GM12878 (cell line): ENCODE measurements at regions not wholly inside any gene's neighbourhood (a gene's known extent, or its start where the extent isn't known, plus 50 kb on each side); places are given as distances from the start of the nearest gene placed in this dataset.

Source experiments
- ATAC-seq: fragments of 200-7000 bp; cut with Tn5 transposase; 3 replicates; pipeline ENCODE4 v1.9.1; 2020; ENCODE audit warnings: mild to moderate bottlenecking, moderate library complexity
- BruUV-seq: library from RNA; stranded (reverse); fragments of 400-500 nt; replicated peaks from 2 replicates; lab custom pipeline; 2021; lab: Mats Ljungman, UMichigan
- CTCF ChIA-PET: fragments of 300-600 bp; sonication (Branson Sonifier 250); formaldehyde crosslinking; extraction: SDS; loops from one replicate; lab custom pipeline; 2021; ENCODE audit warnings: inconsistent platforms; lab: Yijun Ruan, JAX
- POLR2A ChIA-PET: fragments of 350-600 bp; formaldehyde crosslinking; extraction: SDS; loops from one replicate; lab custom pipeline; 2021; ENCODE audit warnings: inconsistent platforms; lab: Charles Lee
- RAD21 ChIA-PET: fragments of 300-600 bp; sonication (Branson Sonifier 250); formaldehyde crosslinking; loops from one replicate; lab custom pipeline; 2023; ENCODE audit warnings: antibody characterized with exemption; ENCODE audit not compliant: unreplicated experiment; lab: Charles Lee
- SMC1A ChIA-PET: fragments of 300-600 bp; sonication (Branson Sonifier 250); formaldehyde crosslinking; loops from one replicate; lab custom pipeline; 2023; ENCODE audit not compliant: unreplicated experiment, uncharacterized antibody; lab: Charles Lee
- DNase-seq: peaks from one replicate; pipeline ENCODE4 v3.0.0-alpha.2; 2011; ENCODE audit warnings: low read depth, low spot score
- FAIRE-seq: peaks from 3 replicates; lab custom pipeline; 2011; peaks lifted over from hg19 to GRCh38; lab: Jason Lieb, UNC
- H2AFZ ChIP-seq: 2 replicates; pipeline ENCODE4 v1.6.0; 2011; ENCODE audit warnings: low read depth, low read length, control low read depth; ENCODE audit not compliant: control insufficient read depth
- H3K27ac ChIP-seq: 2 replicates; pipeline ENCODE4 v1.5.1; 2011; ENCODE audit warnings: control low read depth; ENCODE audit not compliant: control insufficient read depth, insufficient read depth
- H3K27me3 ChIP-seq, 2 experiments: replicated peaks in 1 of 2; 2 replicates each; pipeline versions ENCODE4 v1.6.0 to v1.6.1; 2011; ENCODE audit warnings: low read length in 1 of 2; ENCODE audit not compliant: control insufficient read depth in 2 of 2, insufficient read depth in 2 of 2
- H3K36me3 ChIP-seq, 2 experiments: 2 replicates each; pipeline ENCODE4 v1.5.1; 2011; ENCODE audit warnings: low read length in 1 of 2; ENCODE audit not compliant: control insufficient read depth in 2 of 2, insufficient read depth in 2 of 2
- H3K4me1 ChIP-seq: 2 replicates; pipeline ENCODE4 v1.6.1; 2011; ENCODE audit warnings: mild to moderate bottlenecking, low read length, moderate library complexity, mixed read lengths; ENCODE audit not compliant: control insufficient read depth, insufficient read depth
- H3K4me2 ChIP-seq: 2 replicates; pipeline ENCODE4 v1.6.0; 2011; ENCODE audit warnings: control low read depth; ENCODE audit not compliant: control insufficient read depth, insufficient read depth
- H3K4me3 ChIP-seq: fragments of 200-600 bp; sonication (generic); 2 replicates; pipeline ENCODE4 v1.5.1; 2016
- H3K79me2 ChIP-seq: 2 replicates; pipeline ENCODE4 v1.6.0; 2011; ENCODE audit warnings: low read length; ENCODE audit not compliant: control insufficient read depth, insufficient read depth
- H3K9ac ChIP-seq: 2 replicates; pipeline ENCODE4 v1.8.0; 2011; ENCODE audit warnings: low read length, control low read depth, mixed read lengths; ENCODE audit not compliant: control insufficient read depth, insufficient read depth
- H3K9me3 ChIP-seq: replicated peaks from 3 replicates; pipeline ENCODE4 v1.5.1; 2011; ENCODE audit warnings: mild to moderate bottlenecking, low read length; ENCODE audit not compliant: control insufficient read depth, insufficient read depth
- H4K20me1 ChIP-seq: 2 replicates; pipeline ENCODE4 v1.6.0; 2011; ENCODE audit not compliant: control insufficient read depth, insufficient read depth
- ATF7 ChIP-seq: fragments of 450-650 bp; IDR thresholded peaks from 2 replicates; pipeline ENCODE4 v1.6.1; 2016; ENCODE audit warnings: low read depth, mild to moderate bottlenecking
- CBX5 ChIP-seq: sonication (generic); IDR thresholded peaks from 2 replicates; pipeline ENCODE4 v1.6.1; 2016; ENCODE audit warnings: low read depth, moderate library complexity, mild to moderate bottlenecking, inconsistent platforms
- CREM ChIP-seq: IDR thresholded peaks from 2 replicates; pipeline ENCODE4 v1.6.1; 2014; ENCODE audit warnings: antibody characterized with exemption, low read depth
- EED ChIP-seq: sonication (generic); IDR thresholded peaks from 2 replicates; pipeline ENCODE4 v1.6.1; 2016; ENCODE audit warnings: antibody characterized with exemption, low read depth
- IKZF2 ChIP-seq, 2 experiments: fragments of 450-650 bp; IDR thresholded peaks; 2 replicates each; pipeline ENCODE4 v1.6.1; 2017; ENCODE audit warnings: mild to moderate bottlenecking in 2 of 2, moderate library complexity in 2 of 2
- JUND ChIP-seq: IDR thresholded peaks from 2 replicates; pipeline ENCODE4 v1.6.1; 2012; ENCODE audit warnings: low read depth, mild to moderate bottlenecking, low read length, improper control_type of control experiment, moderate library complexity
- KAT2A ChIP-seq: conservative IDR thresholded peaks from 2 replicates; pipeline ENCODE4 v1.6.1; 2011; ENCODE audit warnings: low read depth, low read length; ENCODE audit not compliant: control insufficient read depth
- KDM1A ChIP-seq: fragments of 200-600 bp; sonication (generic); IDR thresholded peaks from 2 replicates; pipeline ENCODE4 v1.6.1; 2016; ENCODE audit warnings: borderline replicate concordance
- MEF2A ChIP-seq: IDR thresholded peaks from 2 replicates; pipeline ENCODE4 v1.6.1; 2011; ENCODE audit warnings: low read depth, mild to moderate bottlenecking, low read length, moderate library complexity; ENCODE audit not compliant: insufficient read depth
- MEF2B ChIP-seq: fragments of 450-650 bp; IDR thresholded peaks from 2 replicates; pipeline ENCODE4 v1.6.1; 2018; ENCODE audit warnings: mild to moderate bottlenecking, moderate library complexity; ENCODE audit not compliant: partially characterized antibody, poor library complexity, severe bottlenecking
- MTA3 ChIP-seq: IDR thresholded peaks from 2 replicates; pipeline ENCODE4 v1.6.1; 2012; ENCODE audit warnings: low read length, inconsistent platforms, borderline replicate concordance
- MYC ChIP-seq: IDR thresholded peaks from 2 replicates; pipeline ENCODE4 v1.6.1; 2011; ENCODE audit warnings: mild to moderate bottlenecking, low read length, moderate library complexity, inconsistent platforms; ENCODE audit not compliant: insufficient read depth, insufficient replicate concordance, insufficient read length, severe bottlenecking
- NBN ChIP-seq: fragments of 450-650 bp; IDR thresholded peaks from 2 replicates; pipeline ENCODE4 v1.6.1; 2016
- NR2F1 ChIP-seq: fragments of 450-650 bp; conservative IDR thresholded peaks from 2 replicates; pipeline ENCODE4 v1.6.1; 2017; ENCODE audit warnings: mild to moderate bottlenecking
- PML ChIP-seq: IDR thresholded peaks from 2 replicates; pipeline ENCODE4 v1.6.1; 2012; ENCODE audit warnings: low read length, inconsistent platforms
- POLR2A ChIP-seq: IDR thresholded peaks from 2 replicates; pipeline ENCODE4 v1.6.1; 2011; ENCODE audit warnings: low read depth, mild to moderate bottlenecking, low read length
- SKIL ChIP-seq: fragments of 450-650 bp; IDR thresholded peaks from 2 replicates; pipeline ENCODE4 v1.6.1; 2017; ENCODE audit warnings: mild to moderate bottlenecking, low read depth, inconsistent platforms; ENCODE audit not compliant: poor library complexity, severe bottlenecking
- SPI1 ChIP-seq: IDR thresholded peaks from 2 replicates; pipeline ENCODE4 v1.6.1; 2011; ENCODE audit warnings: low read depth, mild to moderate bottlenecking, low read length, moderate library complexity, borderline replicate concordance; ENCODE audit not compliant: insufficient read depth
- STAT3 ChIP-seq: IDR thresholded peaks from 2 replicates; pipeline ENCODE4 v1.6.1; 2011; ENCODE audit warnings: low read depth, low read length, improper control_type of control experiment
- ZBTB4 ChIP-seq: fragments of 450-650 bp; formaldehyde crosslinking; IDR thresholded peaks from 2 replicates; pipeline ENCODE4 v1.4.0; 2022; ENCODE audit warnings: mild to moderate bottlenecking, moderate library complexity
- WGBS: methylation state at CpG from one replicate; pipeline ENCODE4 v1.1.6; 2016; ENCODE audit warnings: low lambda C conversion rate; ENCODE audit not compliant: insufficient replicate concordance, insufficient coverage; ENCODE audit errors: missing lambda C conversion rate; 5-methylcytosine and 5-hydroxymethylcytosine counted together
- in situ Hi-C: fragments of 300-500 bp; cut with MboI; formaldehyde crosslinking; loops from 9 replicates; pipeline ENCODE4 v1.14.3; 2018; ENCODE audit warnings: mixed read lengths
- intact Hi-C: fragments of 100-400 bp; cut with micrococcal nuclease; formaldehyde crosslinking; loops from one replicate; pipeline ENCODE4 v1.14.2; 2022; ENCODE audit not compliant: unreplicated experiment

GRCh38 chr6:145349950-145350510 is 385.3 kb downstream of the EPM2A start:
- Histone ChIP-seq H4K20me1 (no peaks in the 10 kb centered on the region), H3K79me2 (no peaks in the 10 kb centered on the region), H3K27ac (peak overlapping the region; percentile 71), H3K36me3 (no peaks in the 10 kb centered on the region), H3K4me1 (peaks cover 15% of the 10 kb centered on the region), H3K9ac (peak overlapping the region; percentile 54), H3K4me2 (peak overlapping the region; percentile 74), H3K27me3 (no peaks in the 10 kb centered on the region), H3K9me3 (no peaks in the 10 kb centered on the region), H3K4me3 (peak overlapping the region; percentile 39; the same call in 1 of the 2 replicates), H2AFZ (peak overlapping the region; percentile 59)
- ChIA-PET CTCF (interaction anchor here (0.7 to 4.0 kb wide), 6 partner anchors 8 to 578 kb away, joined by 3 to 36 read pairs (median 4); no protein-coding TSS in a partner anchor), RAD21 (interaction anchor here (0.8 to 3.4 kb wide), 4 partner anchors 23 to 283 kb away, joined by 3 to 17 read pairs (median 10); no protein-coding TSS in a partner anchor), POLR2A (no interaction called here), SMC1A (interaction anchor here (0.6 to 3.6 kb wide), 12 partner anchors 12 to 336 kb away, joined by 3 to 25 read pairs (median 4); no protein-coding TSS in a partner anchor)
- WGBS = 0% methylated on average over 3 of the region's 3 CpGs
- FAIRE-seq (no peak), DNase-seq (peak; percentile 72), ATAC-seq (peak; percentile 82)
- in situ Hi-C loops = no loop called here
- intact Hi-C loops = loop anchor here (5.0 to 10.0 kb wide), 2 partner anchors 138 to 285 kb away; no protein-coding TSS in a partner anchor
- no TSS peak for BruUV-seq
- TF ChIP-seq ZBTB4 (CRISPR knock-in tag) (no peak), ATF7 (peak; percentile 94), SKIL (peak; percentile 78), POLR2A (peak; percentile 37; the same call in 1 of the 2 replicates), EED (peak; percentile 50; the same call in 1 of the 2 replicates), MEF2A (peak; percentile 99), IKZF2 (IDR thresholded peaks at IDR 0.05) (peak; percentile 55 to 70), SPI1 (no peak), MTA3 (peak; percentile 90; the same call in 1 of the 2 replicates), STAT3 (no peak), MEF2B (peak; percentile 96), KAT2A (no peak), NR2F1 (peak; percentile 53), CREM (peak; percentile 91), NBN (peak; percentile 49), KDM1A (no peak), PML (peak; percentile 73), JUND (no peak), CBX5 (peak; percentile 45; the same call in 1 of the 2 replicates), MYC (no peak)
